ENCODE measurements at regions not wholly inside any gene's neighbourhood (a gene's known extent, or its start where the extent isn't known, plus 50 kb on each side); places are given as distances from the start of the nearest gene placed in this dataset.

DNA sequence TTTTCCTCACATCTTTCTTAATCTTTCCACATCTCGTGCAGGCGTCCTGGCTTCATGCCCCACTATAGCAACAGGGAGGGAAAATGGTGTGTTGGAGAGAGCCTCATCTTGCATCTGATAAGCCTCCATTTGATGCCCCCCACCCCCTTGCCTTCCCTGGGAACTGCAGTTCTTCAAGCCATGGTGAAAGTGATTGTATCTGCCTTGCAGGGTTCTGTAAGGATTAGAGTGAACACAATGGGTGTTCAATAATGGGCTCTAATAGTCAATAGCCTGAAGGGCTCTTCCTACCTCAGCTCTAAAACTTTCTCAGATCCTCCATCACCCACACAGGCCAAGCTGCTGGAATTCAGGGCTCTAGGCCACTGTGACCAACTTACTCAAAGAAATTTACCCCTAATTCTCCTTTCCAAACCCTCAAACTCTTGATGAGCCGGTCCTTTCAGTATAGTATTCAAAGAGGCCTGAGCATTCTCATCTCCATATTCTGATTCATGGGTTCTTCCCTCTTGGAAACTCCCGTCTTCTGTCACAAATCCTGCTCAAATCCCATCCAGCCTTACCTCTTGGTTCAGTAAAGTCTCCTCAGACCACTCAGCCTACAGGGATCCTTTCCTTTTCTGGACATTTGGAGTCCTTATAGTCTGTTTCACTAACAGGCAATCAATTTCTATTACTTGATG is 128.3 kb upstream of the TRIM2 start:
- Histone ChIP-seq H3K27ac (no peak overlapping the region), H3K4me3 (no peak overlapping the region)
- TF ChIP-seq, protein P1, sequence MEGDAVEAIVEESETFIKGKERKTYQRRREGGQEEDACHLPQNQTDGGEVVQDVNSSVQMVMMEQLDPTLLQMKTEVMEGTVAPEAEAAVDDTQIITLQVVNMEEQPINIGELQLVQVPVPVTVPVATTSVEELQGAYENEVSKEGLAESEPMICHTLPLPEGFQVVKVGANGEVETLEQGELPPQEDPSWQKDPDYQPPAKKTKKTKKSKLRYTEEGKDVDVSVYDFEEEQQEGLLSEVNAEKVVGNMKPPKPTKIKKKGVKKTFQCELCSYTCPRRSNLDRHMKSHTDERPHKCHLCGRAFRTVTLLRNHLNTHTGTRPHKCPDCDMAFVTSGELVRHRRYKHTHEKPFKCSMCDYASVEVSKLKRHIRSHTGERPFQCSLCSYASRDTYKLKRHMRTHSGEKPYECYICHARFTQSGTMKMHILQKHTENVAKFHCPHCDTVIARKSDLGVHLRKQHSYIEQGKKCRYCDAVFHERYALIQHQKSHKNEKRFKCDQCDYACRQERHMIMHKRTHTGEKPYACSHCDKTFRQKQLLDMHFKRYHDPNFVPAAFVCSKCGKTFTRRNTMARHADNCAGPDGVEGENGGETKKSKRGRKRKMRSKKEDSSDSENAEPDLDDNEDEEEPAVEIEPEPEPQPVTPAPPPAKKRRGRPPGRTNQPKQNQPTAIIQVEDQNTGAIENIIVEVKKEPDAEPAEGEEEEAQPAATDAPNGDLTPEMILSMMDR (IDR thresholded peaks at IDR 0.05), result no peak
- DNase-seq (ENCODE audit: low spot score), result no peak

DNA sequence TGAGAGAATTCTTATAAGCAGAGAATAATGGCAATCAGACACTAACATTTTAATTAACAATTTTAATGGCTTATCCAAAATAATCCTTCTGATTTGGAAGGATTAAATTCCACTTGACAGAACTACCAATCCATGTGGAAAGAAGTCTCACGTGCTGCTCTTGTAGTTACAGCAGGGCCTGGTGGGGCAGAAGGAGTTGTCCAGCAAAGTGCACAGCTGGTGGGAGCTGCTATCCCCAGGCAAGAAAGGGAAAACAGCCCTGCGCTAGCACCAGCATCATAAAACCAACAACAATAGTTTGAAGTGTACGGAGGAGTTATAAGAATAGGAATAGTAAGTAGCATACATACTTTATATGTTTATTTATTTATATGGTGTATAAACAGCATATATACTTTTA is 127.4 kb upstream of the TRIM2 start:
- DNase-seq (ENCODE audit: low spot score), result no peak
- TF ChIP-seq, protein P1 (IDR thresholded peaks at IDR 0.05), result no peak
- no peak overlapping the region for H3K4me3 ChIP-seq
- no peak overlapping the region for H3K27ac ChIP-seq

DNA sequence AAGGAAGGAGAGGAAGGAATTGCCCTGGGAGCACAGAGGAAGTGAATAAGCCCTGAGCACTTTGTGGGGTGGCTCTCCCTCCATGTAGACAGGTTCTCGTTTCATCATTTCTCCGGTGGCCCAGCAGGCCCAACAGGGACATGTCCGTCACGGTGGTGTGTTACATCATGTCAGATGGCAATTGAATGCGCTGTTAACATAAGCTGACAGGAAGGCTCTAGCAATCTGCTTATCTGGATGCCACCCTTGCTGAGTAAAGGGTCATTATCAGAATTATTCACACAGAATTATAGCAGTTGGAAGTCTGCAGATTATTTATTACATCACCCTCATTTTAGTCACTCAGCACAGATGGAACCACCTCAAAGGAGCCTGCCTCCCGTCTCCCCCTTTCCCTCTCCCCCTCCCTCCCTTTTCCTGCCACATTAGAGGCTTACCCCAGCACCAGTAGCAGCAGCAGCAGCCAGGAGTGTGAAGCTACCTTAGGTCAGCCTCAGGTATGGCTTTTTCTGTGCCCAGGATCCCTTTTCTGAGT is 124.3 kb upstream of the TRIM2 start:
- no peak overlapping the region for H3K27ac ChIP-seq
- TF ChIP-seq, protein P1 (IDR thresholded peaks at IDR 0.05), result no peak
- no peak for DNase-seq (ENCODE audit: low spot score)
- no peak overlapping the region for H3K4me3 ChIP-seq

DNA sequence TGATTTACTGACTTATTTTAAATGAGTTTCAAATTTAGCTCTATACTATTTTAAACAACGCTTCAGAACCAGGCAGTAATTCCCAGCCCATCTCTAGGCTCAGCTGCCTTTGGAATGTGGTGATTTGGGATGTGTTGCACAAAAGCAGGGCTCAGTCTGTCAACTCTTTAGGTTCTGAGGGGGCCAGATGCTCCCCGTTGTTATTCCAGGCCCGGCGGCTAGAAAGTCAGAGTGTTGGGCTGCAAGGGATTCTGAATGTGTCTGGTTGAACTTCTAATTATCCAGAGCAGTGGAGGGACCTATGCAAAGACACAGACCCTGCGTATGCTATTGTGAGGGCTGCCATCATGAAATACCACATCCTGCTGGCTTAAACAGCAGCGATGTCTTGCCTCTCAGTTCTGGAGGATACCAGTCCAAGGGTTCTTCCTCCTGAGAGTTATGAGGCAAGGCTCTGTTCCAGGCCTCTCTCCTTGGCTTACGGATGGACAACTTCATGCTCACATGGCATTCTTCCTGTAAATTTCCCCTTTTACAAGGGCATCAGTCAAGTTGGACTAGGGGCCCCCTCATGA is 123.2 kb upstream of the TRIM2 start:
- H3K4me3 ChIP-seq, result no peak overlapping the region
- DNase-seq (ENCODE audit: low spot score), result no peak
- H3K27ac ChIP-seq, result no peak overlapping the region
- TF ChIP-seq, protein P1 (IDR thresholded peaks at IDR 0.05), result no peak

DNA sequence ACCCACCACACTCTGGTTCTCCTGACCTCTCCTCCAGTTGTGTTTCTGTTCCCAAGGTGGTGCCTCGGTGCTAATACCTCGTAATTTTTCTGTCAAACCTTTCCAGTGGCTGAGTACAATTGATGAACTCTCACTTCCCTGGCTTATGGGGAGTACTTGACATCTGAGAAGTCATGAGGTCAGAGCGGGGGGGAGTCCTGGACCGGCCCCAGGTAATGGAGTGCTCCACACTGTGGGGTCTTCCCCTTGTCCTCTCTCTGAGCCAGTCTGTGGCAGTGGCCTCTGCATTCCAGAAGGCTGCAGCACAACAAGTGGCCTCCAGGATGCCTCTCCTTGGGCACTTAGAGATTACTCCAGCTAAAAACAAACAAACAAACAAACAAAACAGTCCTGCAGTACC is 122.5 kb upstream of the TRIM2 start:
- TF ChIP-seq, protein P1 (IDR thresholded peaks at IDR 0.05), result no peak
- H3K27ac ChIP-seq, result no peak overlapping the region
- H3K4me3 ChIP-seq, result no peak overlapping the region
- no peak for DNase-seq (ENCODE audit: low spot score)

DNA sequence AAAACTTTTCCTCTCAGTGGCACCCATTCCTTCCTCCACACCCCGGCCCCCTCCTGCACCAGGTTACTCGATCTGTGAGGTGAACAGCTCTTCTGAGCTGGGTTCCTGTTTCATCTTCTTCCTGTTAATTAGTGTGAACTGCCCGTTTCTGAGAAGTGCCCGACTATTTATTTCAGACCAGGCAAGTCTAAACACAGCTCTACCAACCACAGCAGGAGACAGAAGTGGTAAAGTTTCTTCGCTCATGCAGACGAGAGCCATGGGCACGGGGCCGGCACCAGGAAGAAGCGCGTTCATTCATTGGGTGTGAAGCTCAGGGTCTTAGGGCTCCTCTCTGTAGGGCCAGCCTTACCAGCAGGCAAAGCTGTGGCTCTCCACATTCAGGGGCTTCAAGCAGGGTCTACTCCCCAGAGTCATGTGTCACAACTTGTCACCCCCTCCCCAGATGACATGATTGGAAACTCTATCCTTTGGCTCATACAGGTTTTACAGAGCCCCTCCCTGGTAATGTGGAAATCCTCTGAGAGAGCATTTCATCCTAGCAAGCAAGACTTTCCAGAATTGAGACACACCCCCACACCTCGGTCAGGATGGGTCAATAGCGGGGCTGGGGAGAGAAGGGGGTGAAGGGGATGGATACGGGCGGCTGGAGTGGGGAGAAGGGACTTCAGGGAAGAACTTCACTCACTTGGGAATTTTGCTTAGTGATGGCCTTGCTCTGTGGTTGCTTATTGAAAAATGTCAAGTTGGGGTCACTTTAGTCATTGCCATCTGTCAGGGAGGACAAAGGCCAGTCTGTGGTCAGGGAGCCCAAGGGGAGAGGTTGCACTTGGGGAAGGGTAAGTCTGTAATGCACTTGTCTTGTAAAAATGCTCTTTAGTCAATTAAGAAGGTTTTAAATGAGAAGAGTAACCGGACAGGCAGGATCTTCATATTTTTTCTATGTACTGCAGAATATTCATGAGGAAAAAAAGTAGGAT is 121.6 kb upstream of the TRIM2 start:
- no peak for DNase-seq (ENCODE audit: low spot score)
- TF ChIP-seq, protein P1 (IDR thresholded peaks at IDR 0.05), result no peak
- no peak overlapping the region for H3K4me3 ChIP-seq
- no peak overlapping the region for H3K27ac ChIP-seq

Data from coronary artery (tissue), 2 donors.